AG04450 (cell line): ENCODE measurements at regions not wholly inside any gene's neighbourhood (a gene's known extent, or its start where the extent isn't known, plus 50 kb on each side); places are given as distances from the start of the nearest gene placed in this dataset.

Experiments used
- CTCF ChIA-PET: fragments of 300-600, 350-600 bp; formaldehyde crosslinking; extraction: SDS; loops from one replicate; lab custom pipeline; 2022; ENCODE audit warnings: antibody characterized with exemption, inconsistent platforms; lab: Charles Lee
- POLR2A ChIA-PET: fragments of 350-600 bp; formaldehyde crosslinking; extraction: SDS; loops from one replicate; lab custom pipeline; 2021; ENCODE audit warnings: antibody characterized with exemption, inconsistent platforms; lab: Yijun Ruan, JAX
- DNase-seq: peaks from one replicate; pipeline ENCODE4 v3.0.0-alpha.2; 2011; ENCODE audit warnings: low read depth, low spot score
- H3K27ac ChIP-seq: one replicate; pipeline ENCODE4 v1.5.1; 2012; ENCODE audit warnings: low read depth, low read length, control low read depth
- H3K27me3 ChIP-seq: one replicate; pipeline ENCODE4 v1.6.0; 2012; ENCODE audit warnings: low read length; ENCODE audit not compliant: control insufficient read depth, insufficient read depth
- H3K4me3 ChIP-seq: 2 replicates; pipeline ENCODE4 v1.5.1; 2011; ENCODE audit warnings: mild to moderate bottlenecking, low read depth, low read length, control low read depth
- H3K9me3 ChIP-seq: 2 replicates; pipeline ENCODE4 v1.5.1; 2012; ENCODE audit warnings: low read length; ENCODE audit not compliant: control insufficient read depth, insufficient read depth
- TF ChIP-seq, protein P1 (sequence below): IDR thresholded peaks from 2 replicates; pipeline ENCODE4 v1.5.1; 2011; ENCODE audit warnings: low read depth, low read length, control low read depth, inconsistent platforms

- CTCF ChIA-PET: no interaction called here
- POLR2A ChIA-PET: no interaction called here
- no peak for DNase-seq
- Histone ChIP-seq H3K9me3 (no peaks in the 10 kb centered on the region), H3K4me3 (no peak overlapping the region), H3K27ac (no peak overlapping the region), H3K27me3 (no peaks in the 10 kb centered on the region)
- TF ChIP-seq, protein P1, sequence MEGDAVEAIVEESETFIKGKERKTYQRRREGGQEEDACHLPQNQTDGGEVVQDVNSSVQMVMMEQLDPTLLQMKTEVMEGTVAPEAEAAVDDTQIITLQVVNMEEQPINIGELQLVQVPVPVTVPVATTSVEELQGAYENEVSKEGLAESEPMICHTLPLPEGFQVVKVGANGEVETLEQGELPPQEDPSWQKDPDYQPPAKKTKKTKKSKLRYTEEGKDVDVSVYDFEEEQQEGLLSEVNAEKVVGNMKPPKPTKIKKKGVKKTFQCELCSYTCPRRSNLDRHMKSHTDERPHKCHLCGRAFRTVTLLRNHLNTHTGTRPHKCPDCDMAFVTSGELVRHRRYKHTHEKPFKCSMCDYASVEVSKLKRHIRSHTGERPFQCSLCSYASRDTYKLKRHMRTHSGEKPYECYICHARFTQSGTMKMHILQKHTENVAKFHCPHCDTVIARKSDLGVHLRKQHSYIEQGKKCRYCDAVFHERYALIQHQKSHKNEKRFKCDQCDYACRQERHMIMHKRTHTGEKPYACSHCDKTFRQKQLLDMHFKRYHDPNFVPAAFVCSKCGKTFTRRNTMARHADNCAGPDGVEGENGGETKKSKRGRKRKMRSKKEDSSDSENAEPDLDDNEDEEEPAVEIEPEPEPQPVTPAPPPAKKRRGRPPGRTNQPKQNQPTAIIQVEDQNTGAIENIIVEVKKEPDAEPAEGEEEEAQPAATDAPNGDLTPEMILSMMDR: no peak
Observed at GRCh38 chr15:88382482-88382983, 84.7 kb downstream of the MRPL46 start.

- POLR2A ChIA-PET: no interaction called here
- CTCF ChIA-PET: no interaction called here
- TF ChIP-seq, protein P1: no peak
- no peaks in the 10 kb centered on the region for H3K9me3 ChIP-seq
- no peak overlapping the region for H3K4me3 ChIP-seq
- H3K27ac ChIP-seq: no peak overlapping the region
- DNase-seq: peak; percentile 18
- H3K27me3 ChIP-seq: no peaks in the 10 kb centered on the region
Observed at GRCh38 chr15:88378188-88378637, 89.0 kb downstream of the MRPL46 start.

DNA sequence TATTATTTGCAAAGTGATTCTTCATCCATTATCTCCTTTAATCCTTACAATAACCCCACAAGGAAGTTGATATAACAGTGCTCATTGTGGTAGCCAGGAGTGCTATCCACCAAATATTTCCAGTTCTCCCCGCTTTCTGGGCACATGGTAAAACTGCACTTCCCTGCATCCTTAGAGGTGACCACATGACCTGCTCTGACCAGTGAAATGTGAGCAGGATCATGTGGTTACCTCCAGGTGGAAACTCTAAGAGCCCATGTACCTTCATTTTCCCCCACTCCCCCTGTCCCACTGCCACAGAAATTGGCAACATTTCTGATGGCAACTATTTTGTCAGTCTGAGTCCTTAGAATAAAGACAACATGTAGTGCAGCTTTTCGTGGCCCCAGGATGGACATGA lies 89.7 kb downstream of the MRPL46 start:
- TF ChIP-seq, protein P1: no peak
- CTCF ChIA-PET: no interaction called here
- Histone ChIP-seq H3K9me3 (no peaks in the 10 kb centered on the region), H3K27ac (no peak overlapping the region), H3K4me3 (no peak overlapping the region), H3K27me3 (no peaks in the 10 kb centered on the region)
- DNase-seq: no peak
- POLR2A ChIA-PET: no interaction called here

- no peak overlapping the region for H3K4me3 ChIP-seq
- no peaks in the 10 kb centered on the region for H3K9me3 ChIP-seq
- TF ChIP-seq, protein P1: no peak
- ChIA-PET POLR2A (no interaction called here), CTCF (no interaction called here)
- DNase-seq: no peak
- H3K27ac ChIP-seq: no peak overlapping the region
- H3K27me3 ChIP-seq: no peaks in the 10 kb centered on the region
Observed at GRCh38 chr15:88376574-88377174, 90.5 kb downstream of the MRPL46 start.

DNA sequence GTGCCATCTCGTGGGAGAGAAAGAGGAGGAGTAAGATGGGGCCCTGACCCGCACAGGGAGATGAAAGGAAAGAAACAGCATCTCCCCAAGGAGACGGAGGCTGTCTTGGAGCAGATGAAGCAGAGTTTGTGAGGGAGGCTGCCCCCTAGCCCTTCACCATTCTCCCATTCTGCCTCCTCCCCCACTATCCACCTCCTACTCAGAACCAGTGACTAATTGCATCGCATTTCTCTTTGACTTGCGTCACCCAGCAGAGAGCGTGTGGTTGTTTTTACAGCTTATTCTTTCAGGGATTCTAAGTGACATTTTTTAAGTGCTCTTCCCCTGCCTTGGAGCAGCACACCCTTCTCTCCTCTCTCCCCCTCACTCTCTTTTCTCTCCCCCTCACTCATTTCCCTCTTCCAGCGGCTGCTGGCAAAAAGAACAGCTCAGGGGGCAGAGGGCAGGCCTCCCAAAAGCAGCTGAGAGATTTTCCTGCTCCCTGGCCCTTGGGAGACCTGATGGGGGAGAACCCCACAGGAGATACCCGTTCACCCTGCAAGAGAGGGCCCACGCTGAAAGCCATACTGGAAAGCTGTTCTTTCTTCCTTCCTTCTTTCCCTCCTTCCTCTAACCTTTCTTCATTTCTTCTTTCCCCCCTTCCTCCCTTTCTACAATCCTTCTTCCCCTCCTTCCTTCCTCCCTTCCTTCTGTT lies 91.8 kb downstream of the MRPL46 start:
- DNase-seq: peak; percentile 13
- CTCF ChIA-PET: no interaction called here
- POLR2A ChIA-PET: no interaction called here
- TF ChIP-seq, protein P1: no peak
- no peaks in the 10 kb centered on the region for H3K9me3 ChIP-seq
- H3K4me3 ChIP-seq: no peak overlapping the region
- H3K27me3 ChIP-seq: no peaks in the 10 kb centered on the region
- peak overlapping the region; percentile 91 for H3K27ac ChIP-seq
